HCT116 (cell line): ENCODE measurements at regions not wholly inside any gene's neighbourhood (a gene's known extent, or its start where the extent isn't known, plus 50 kb on each side); places are given as distances from the start of the nearest gene placed in this dataset.

Source experiments
- CEBPB ChIP-seq: IDR thresholded peaks from 2 replicates; pipeline ENCODE4 v1.6.1; 2012; ENCODE audit warnings: low read depth
- CTCF ChIP-seq, 3 experiments: fragments of 200-600 bp in 1 of 3; sonication (generic) in 1 of 3; IDR thresholded peaks in 2 of 3; conservative IDR thresholded peaks in 1 of 3; 2 replicates each; pipeline ENCODE4 v1.5.1; 2012 to 2017; ENCODE audit warnings: low read depth in 2 of 3, low read length in 2 of 3, antibody characterized with exemption in 1 of 3, borderline replicate concordance in 1 of 3, control low read depth in 1 of 3, mild to moderate bottlenecking in 1 of 3, mixed read lengths in 1 of 3, mixed run types in 1 of 3, moderate library complexity in 1 of 3; ENCODE audit not compliant: insufficient read depth in 1 of 3
- EGR1 ChIP-seq: IDR thresholded peaks from 2 replicates; pipeline ENCODE4 v1.6.1; 2012; ENCODE audit warnings: low read depth
- EZH2 ChIP-seq: fragments of 200-600 bp; sonication (generic); IDR thresholded peaks from 2 replicates; pipeline ENCODE4 v1.6.1; 2017; ENCODE audit warnings: antibody characterized with exemption, mixed run types
- FOSL1 ChIP-seq: IDR thresholded peaks from 2 replicates; pipeline ENCODE4 v1.6.1; 2012; ENCODE audit warnings: low read depth
- JUND ChIP-seq: IDR thresholded peaks from 2 replicates; pipeline ENCODE4 v1.6.1; 2012
- POLR2A ChIP-seq: IDR thresholded peaks from 2 replicates; pipeline ENCODE4 v1.7.0; 2011; ENCODE audit warnings: borderline replicate concordance; ENCODE audit not compliant: insufficient read depth, insufficient read length; ENCODE audit errors: extremely low read depth
- POLR2AphosphoS5 ChIP-seq: IDR thresholded peaks from 2 replicates; pipeline ENCODE4 v1.6.1; 2011; ENCODE audit warnings: mild to moderate bottlenecking, low read depth, low read length, moderate library complexity
- RAD21 ChIP-seq: IDR thresholded peaks from 2 replicates; pipeline ENCODE4 v1.6.1; 2012; ENCODE audit warnings: low read depth, mild to moderate bottlenecking
- REST ChIP-seq: IDR thresholded peaks from 2 replicates; pipeline ENCODE4 v1.6.1; 2012; ENCODE audit warnings: low read depth
- SIN3A ChIP-seq: IDR thresholded peaks from 2 replicates; pipeline ENCODE4 v1.6.1; 2012; ENCODE audit warnings: low read depth
- ZBTB33 ChIP-seq: IDR thresholded peaks from 2 replicates; pipeline ENCODE4 v1.6.1; 2011; ENCODE audit warnings: mild to moderate bottlenecking, low read length, moderate library complexity; ENCODE audit not compliant: insufficient replicate concordance; ENCODE audit errors: extremely low read depth

GRCh38 chr10:45163315-45163975 lies 152.0 kb downstream of the OR13A1 start:
- TF ChIP-seq SIN3A (no peak), CTCF (IDR thresholded peaks at IDR 0.05 in 2 of 3, conservative IDR thresholded peaks at IDR 0.05 in 1 of 3; ENCODE audit: borderline replicate concordance in 1 of 3, insufficient read depth in 1 of 3, low read depth in 2 of 3, low read length in 2 of 3) (no peak), CEBPB (no peak), REST (no peak), FOSL1 (no peak), JUND (no peak), EGR1 (no peak), POLR2AphosphoS5 (no peak), EZH2 (no peak), POLR2A (no peak), RAD21 (no peak), ZBTB33 (no peak)
